ENCODE measurements at regions not wholly inside any gene's neighbourhood (a gene's known extent, or its start where the extent isn't known, plus 50 kb on each side); places are given as distances from the start of the nearest gene placed in this dataset.

- no peak for DNase-seq
These were observed 481.0 kb upstream of the ADAMTS5 start for GRCh38 chr21:27447843-27448242.

- DNase-seq: no peak
These were observed 462.9 kb upstream of the ADAMTS5 start for GRCh38 chr21:27429710-27430341.

DNA sequence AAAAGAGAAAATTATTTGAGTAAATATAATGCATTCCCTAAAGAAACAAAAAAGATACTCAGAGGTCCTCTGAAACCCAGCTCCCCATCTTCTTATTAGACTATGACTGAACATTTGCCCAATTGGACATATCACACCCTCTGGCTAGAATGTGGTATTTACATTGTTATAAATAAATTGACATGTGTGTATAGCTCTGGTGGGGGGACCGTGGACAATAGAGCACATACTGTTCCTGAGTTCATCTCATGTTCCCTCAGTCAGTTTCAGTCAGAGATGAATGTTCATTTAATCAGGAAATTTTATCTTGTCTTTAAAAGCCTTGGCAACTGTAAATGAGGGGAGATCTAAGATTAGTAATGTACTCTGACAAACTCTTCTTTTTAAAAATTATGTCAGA lies 459.3 kb upstream of the ADAMTS5 start:
- no peak for DNase-seq

DNA sequence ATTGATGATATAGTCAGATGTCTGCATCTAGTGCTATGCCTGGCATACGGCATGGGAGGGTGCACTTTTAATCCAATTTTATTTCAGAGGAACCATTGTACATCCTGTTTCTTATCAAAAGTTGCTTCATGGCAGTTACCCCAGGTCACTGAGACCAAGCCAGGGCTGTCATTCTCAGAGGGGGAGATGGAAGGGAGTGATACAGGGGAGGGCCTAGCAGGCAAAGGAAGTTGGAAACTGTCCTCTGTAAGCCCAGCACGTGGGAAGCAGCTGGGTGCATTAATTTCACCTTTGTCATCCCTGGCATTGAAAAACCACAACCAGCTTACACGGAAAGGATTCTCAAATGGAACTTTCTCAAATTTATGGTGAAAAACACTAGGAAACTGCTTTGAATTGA lies 458.7 kb upstream of the ADAMTS5 start:
- DNase-seq: no peak

- DNase-seq: no peak
These were observed 458.3 kb upstream of the ADAMTS5 start for GRCh38 chr21:27425172-27425571.

GRCh38 chr21:27424601-27425000 lies 457.7 kb upstream of the ADAMTS5 start:
- DNase-seq: no peak

DNA sequence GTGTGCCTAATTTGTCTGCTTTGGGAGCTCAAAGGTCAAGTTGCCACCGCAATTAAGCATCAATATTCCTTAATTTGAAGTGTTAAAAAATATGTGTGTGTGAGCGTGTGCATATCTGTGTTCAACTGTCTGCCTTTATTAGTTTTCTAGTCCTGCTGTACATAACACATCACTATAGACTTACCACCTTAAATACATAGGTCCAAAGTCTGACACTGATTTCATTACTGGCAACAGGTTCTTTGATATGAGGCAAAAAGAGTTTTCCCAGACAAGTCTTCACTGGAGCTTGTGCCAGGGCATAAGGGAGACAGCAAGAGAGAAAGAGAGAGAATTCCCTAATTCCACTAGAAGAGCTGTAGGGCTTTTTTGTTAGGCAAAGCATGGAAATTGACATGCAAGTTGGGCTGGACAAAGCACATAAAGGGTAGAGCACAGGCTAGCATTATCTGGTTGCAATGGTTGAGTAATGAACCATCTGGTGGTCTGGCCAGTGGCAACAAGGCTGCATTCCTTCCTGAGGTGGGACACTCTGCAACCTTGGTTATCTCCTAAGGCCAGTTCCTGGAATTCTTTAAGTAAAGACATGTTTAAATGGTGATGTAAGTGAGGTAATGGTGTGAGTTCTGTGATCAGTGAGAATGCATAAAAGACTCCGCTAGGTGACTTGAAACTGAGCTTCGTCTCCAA lies 457.2 kb upstream of the ADAMTS5 start:
- no peak for DNase-seq

DNA sequence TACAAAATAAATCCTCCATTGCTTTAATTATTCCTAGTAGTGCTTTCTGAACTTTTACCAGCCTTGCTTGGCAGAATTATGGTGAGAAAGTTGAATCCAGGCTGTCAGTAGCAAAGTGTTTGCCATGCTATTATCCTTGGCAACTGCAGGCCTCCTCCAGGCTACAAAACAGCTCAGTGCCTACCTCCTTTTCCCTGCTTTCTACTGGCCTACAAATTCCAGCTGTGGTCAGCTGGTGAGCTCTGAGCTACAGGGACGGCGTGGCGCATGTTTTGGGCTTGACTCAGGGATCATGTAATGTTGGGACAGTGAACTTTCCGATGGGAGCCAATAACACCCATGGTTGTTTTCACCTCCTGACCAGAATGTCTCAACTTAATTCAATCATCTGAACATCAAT lies 456.1 kb upstream of the ADAMTS5 start:
- no peak for DNase-seq

DNA sequence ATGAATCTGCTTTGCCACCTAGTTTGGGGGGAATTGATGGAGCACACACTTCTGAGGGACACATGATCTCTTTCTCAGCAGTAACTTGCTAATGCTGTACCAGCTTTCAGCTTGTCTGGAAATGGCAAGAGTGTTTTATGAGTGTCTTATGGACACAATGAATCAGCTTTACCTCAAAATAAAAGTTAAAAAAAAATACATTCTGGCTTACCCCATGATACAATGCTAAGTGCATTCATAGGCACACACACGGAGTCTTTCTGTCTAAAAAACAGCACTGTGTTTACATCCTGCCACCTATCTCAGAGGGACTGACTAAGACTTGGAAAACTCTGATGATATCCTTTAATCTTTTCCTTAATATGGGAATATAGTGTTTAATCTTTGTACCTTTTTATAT lies 455.5 kb upstream of the ADAMTS5 start:
- no peak for DNase-seq

DNA sequence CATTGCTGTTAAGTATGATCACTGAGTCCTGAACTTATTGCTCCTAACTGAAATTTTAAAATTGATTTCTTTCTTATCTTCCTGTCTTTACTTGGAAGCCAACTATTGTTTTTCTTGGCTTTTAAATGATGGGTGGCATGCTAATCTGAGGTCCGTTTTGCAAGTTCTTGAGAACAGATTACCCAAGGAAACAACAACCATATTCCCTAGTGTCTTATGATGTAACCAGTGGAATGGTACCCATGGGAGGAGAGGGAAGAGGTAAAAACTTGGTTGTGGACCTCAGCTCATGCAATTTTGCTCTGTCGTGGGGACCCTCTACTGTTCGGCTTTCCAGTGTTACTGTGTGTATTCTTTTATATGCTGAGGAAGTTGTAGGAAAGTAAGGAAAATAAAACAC lies 454.8 kb upstream of the ADAMTS5 start:
- no peak for DNase-seq

- DNase-seq: no peak
These were observed 452.3 kb upstream of the ADAMTS5 start for GRCh38 chr21:27419153-27419552.

- DNase-seq: no peak
These were observed 451.5 kb upstream of the ADAMTS5 start for GRCh38 chr21:27418346-27418745.

- no peak for DNase-seq
These were observed 445.6 kb upstream of the ADAMTS5 start for GRCh38 chr21:27412530-27412929.

- no peak for DNase-seq
These were observed 441.9 kb upstream of the ADAMTS5 start for GRCh38 chr21:27408826-27409225.

- no peak for DNase-seq
These were observed 440.4 kb upstream of the ADAMTS5 start for GRCh38 chr21:27407271-27407670.

DNA sequence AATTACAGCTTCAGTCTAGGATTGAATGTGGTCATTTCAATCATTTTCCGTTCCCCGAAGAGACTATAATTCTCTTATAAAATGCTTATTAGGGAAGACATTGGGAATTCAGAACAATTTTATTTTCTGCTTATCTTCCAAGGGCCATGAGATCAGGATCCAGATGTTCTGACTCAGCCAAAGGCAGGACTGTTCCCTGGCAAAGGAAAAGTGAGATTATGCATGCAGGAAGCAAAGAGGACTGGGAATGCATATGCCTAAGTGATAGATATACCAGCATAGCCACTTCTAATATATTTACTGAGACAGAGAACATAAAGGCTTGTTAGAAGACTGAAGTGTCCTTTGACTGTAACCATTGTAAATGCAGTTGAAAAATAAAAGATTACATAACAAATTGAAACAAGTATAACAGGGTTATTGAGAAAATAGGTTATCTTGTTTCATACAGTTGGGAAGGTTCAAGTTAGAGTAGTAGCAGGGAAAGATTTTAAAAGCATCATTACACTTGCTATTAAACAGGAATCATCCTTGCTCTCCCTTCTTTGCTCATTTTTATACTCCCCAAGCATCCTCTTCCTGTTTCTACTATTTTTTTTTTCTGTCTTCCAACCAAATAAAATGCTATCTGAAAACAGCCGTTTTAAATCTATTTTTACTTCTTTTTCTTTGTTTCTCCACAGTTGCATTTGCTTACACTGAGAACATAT lies 439.6 kb upstream of the ADAMTS5 start:
- no peak for DNase-seq

GRCh38 chr21:27403011-27403410 lies 436.1 kb upstream of the ADAMTS5 start:
- no peak for DNase-seq

DNA sequence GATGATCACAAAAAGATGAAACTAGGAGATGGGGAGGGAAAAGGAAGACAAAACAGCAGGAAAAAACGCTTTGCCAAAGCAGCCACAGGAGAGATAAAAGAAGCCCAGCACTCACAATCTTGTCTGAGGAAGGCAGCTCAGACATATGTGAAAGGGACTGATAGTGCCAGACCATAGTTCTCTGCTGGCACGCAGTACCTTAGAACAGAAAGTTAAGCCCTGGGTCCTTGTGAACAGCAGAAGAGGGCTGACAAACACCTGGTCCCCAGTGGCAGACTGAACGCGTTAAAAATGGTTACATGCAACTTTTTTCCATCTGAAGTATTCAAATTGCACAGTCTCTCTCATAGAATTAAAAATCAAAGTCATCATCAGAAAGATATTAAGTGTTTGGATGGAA lies 433.2 kb upstream of the ADAMTS5 start:
- DNase-seq: no peak

- no peak for DNase-seq
These were observed 430.7 kb upstream of the ADAMTS5 start for GRCh38 chr21:27397578-27397977.

- DNase-seq: no peak
These were observed 426.8 kb upstream of the ADAMTS5 start for GRCh38 chr21:27393726-27394125.

GRCh38 chr21:27391990-27392389 lies 425.1 kb upstream of the ADAMTS5 start:
- no peak for DNase-seq

- DNase-seq: no peak
These were observed 423.5 kb upstream of the ADAMTS5 start for GRCh38 chr21:27390384-27390783.

- DNase-seq: no peak
These were observed 421.9 kb upstream of the ADAMTS5 start for GRCh38 chr21:27388825-27389224.

GRCh38 chr21:27382404-27382803 lies 415.5 kb upstream of the ADAMTS5 start:
- no peak for DNase-seq
